Astrocyte (in vitro differentiated cells and primary cell): ENCODE measurements at regions not wholly inside any gene's neighbourhood (a gene's known extent, or its start where the extent isn't known, plus 50 kb on each side); places are given as distances from the start of the nearest gene placed in this dataset.

Experiments
- DNase-seq: peaks from one replicate; pipeline ENCODE4 v3.0.0-alpha.2; 2010; ENCODE audit warnings: low read depth
- FAIRE-seq: peaks from 2 replicates; lab custom pipeline; 2011; peaks lifted over from hg19 to GRCh38; lab: Jason Lieb, UNC
- H2AFZ ChIP-seq: 2 replicates; pipeline ENCODE4 v1.6.0; 2012; ENCODE audit warnings: low read depth, low read length, inconsistent platforms
- H3K27ac ChIP-seq: 2 replicates; pipeline ENCODE4 v1.5.1; 2011; ENCODE audit warnings: low read depth, low read length, inconsistent platforms
- H3K27me3 ChIP-seq: 2 replicates; pipeline ENCODE4 v1.6.0; 2011; ENCODE audit warnings: low read length, inconsistent platforms; ENCODE audit not compliant: insufficient read depth
- H3K36me3 ChIP-seq: 2 replicates; pipeline ENCODE4 v1.5.1; 2011; ENCODE audit warnings: low read length, inconsistent platforms; ENCODE audit not compliant: insufficient read depth
- H3K4me1 ChIP-seq: 2 replicates; pipeline ENCODE4 v1.5.1; 2011; ENCODE audit warnings: low read length, inconsistent platforms; ENCODE audit not compliant: insufficient read depth
- H3K4me2 ChIP-seq: 2 replicates; pipeline ENCODE4 v1.6.0; 2012; ENCODE audit warnings: low read length, inconsistent platforms
- H3K4me3 ChIP-seq: 2 replicates; pipeline ENCODE4 v1.5.1; 2011; ENCODE audit warnings: low read depth, mild to moderate bottlenecking, low read length, inconsistent platforms; ENCODE audit not compliant: insufficient read depth
- H3K79me2 ChIP-seq: 2 replicates; pipeline ENCODE4 v1.6.0; 2012; ENCODE audit warnings: mild to moderate bottlenecking, low read length, inconsistent platforms; ENCODE audit not compliant: insufficient read depth
- H3K9ac ChIP-seq: 2 replicates; pipeline ENCODE4 v1.6.0; 2012; ENCODE audit warnings: mild to moderate bottlenecking, low read length, inconsistent platforms
- H3K9me3 ChIP-seq: 2 replicates; pipeline ENCODE4 v1.5.1; 2012; ENCODE audit warnings: low read depth, mild to moderate bottlenecking, low read length, inconsistent platforms; ENCODE audit not compliant: insufficient read depth
- H4K20me1 ChIP-seq: 2 replicates; pipeline ENCODE4 v1.6.0; 2012; ENCODE audit warnings: low read length, inconsistent platforms; ENCODE audit not compliant: insufficient read depth
- H3K27ac Mint-ChIP-seq: one replicate; pipeline ENCODE4 v1.8.0; 2021; ENCODE audit warnings: mild to moderate bottlenecking, mixed read lengths; ENCODE audit not compliant: unreplicated experiment
- H3K27me3 Mint-ChIP-seq: one replicate; pipeline ENCODE4 v1.8.0; 2021; ENCODE audit warnings: low read depth, mixed read lengths; ENCODE audit not compliant: unreplicated experiment
- H3K36me3 Mint-ChIP-seq: one replicate; pipeline ENCODE4 v1.8.0; 2021; ENCODE audit warnings: low read depth, mixed read lengths; ENCODE audit not compliant: unreplicated experiment
- H3K4me1 Mint-ChIP-seq: one replicate; pipeline ENCODE4 v1.8.0; 2021; ENCODE audit warnings: low read depth, mixed read lengths; ENCODE audit not compliant: unreplicated experiment
- H3K4me3 Mint-ChIP-seq: one replicate; pipeline ENCODE4 v1.8.0; 2021; ENCODE audit warnings: mild to moderate bottlenecking, moderate library complexity, mixed read lengths; ENCODE audit not compliant: unreplicated experiment
- H3K9me3 Mint-ChIP-seq: one replicate; pipeline ENCODE4 v1.8.0; 2021; ENCODE audit warnings: mild to moderate bottlenecking, mixed read lengths; ENCODE audit not compliant: unreplicated experiment
- EZH2 ChIP-seq: IDR thresholded peaks from 2 replicates; pipeline ENCODE4 v1.6.1; 2012; ENCODE audit warnings: mild to moderate bottlenecking, low read length, inconsistent platforms; ENCODE audit not compliant: insufficient read depth
- TF ChIP-seq, protein P1 (sequence below): IDR thresholded peaks from 2 replicates; pipeline ENCODE4 v1.5.1; 2011; ENCODE audit warnings: low read depth, mild to moderate bottlenecking, inconsistent platforms, low read length, moderate library complexity; ENCODE audit not compliant: insufficient read depth

GRCh38 chr4:108331905-108332632, 163.3 kb upstream of the LEF1 start:
- no peaks in the 10 kb centered on the region for H3K9me3 ChIP-seq
- H3K79me2 ChIP-seq, result no peaks in the 10 kb centered on the region
- no peak overlapping the region for H3K9ac ChIP-seq
- H3K27me3 ChIP-seq, result no peaks in the 10 kb centered on the region
- no peak overlapping the region for H2AFZ ChIP-seq
- FAIRE-seq, result no peak
- no peaks in the 10 kb centered on the region for H3K36me3 ChIP-seq
- Mint-ChIP-seq H3K4me1 (peaks cover 33% of the 10 kb centered on the region), H3K36me3 (no peaks in the 10 kb centered on the region), H3K27ac (no peak overlapping the region), H3K4me3 (no peak overlapping the region), H3K27me3 (peaks cover 3% of the 10 kb centered on the region), H3K9me3 (no peaks in the 10 kb centered on the region)
- DNase-seq, result no peak
- TF ChIP-seq EZH2, result no peak
- TF ChIP-seq, protein P1, sequence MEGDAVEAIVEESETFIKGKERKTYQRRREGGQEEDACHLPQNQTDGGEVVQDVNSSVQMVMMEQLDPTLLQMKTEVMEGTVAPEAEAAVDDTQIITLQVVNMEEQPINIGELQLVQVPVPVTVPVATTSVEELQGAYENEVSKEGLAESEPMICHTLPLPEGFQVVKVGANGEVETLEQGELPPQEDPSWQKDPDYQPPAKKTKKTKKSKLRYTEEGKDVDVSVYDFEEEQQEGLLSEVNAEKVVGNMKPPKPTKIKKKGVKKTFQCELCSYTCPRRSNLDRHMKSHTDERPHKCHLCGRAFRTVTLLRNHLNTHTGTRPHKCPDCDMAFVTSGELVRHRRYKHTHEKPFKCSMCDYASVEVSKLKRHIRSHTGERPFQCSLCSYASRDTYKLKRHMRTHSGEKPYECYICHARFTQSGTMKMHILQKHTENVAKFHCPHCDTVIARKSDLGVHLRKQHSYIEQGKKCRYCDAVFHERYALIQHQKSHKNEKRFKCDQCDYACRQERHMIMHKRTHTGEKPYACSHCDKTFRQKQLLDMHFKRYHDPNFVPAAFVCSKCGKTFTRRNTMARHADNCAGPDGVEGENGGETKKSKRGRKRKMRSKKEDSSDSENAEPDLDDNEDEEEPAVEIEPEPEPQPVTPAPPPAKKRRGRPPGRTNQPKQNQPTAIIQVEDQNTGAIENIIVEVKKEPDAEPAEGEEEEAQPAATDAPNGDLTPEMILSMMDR, result no peak
- H3K4me1 ChIP-seq, result no peaks in the 10 kb centered on the region
- no peak overlapping the region for H3K4me2 ChIP-seq
- no peak overlapping the region for H3K27ac ChIP-seq
- H4K20me1 ChIP-seq, result no peaks in the 10 kb centered on the region
- no peak overlapping the region for H3K4me3 ChIP-seq

GRCh38 chr4:108328383-108328732, 159.6 kb upstream of the LEF1 start:
- Mint-ChIP-seq H3K27ac (no peak overlapping the region), H3K36me3 (no peaks in the 10 kb centered on the region), H3K4me3 (no peak overlapping the region), H3K27me3 (peaks cover 7% of the 10 kb centered on the region), H3K4me1 (peaks cover 10% of the 10 kb centered on the region), H3K9me3 (no peaks in the 10 kb centered on the region)
- Histone ChIP-seq H3K36me3 (no peaks in the 10 kb centered on the region), H4K20me1 (no peaks in the 10 kb centered on the region), H3K9ac (no peak overlapping the region), H2AFZ (no peak overlapping the region), H3K4me3 (no peak overlapping the region), H3K27me3 (peaks cover 5% of the 10 kb centered on the region), H3K27ac (no peak overlapping the region), H3K9me3 (no peaks in the 10 kb centered on the region), H3K4me1 (no peaks in the 10 kb centered on the region), H3K4me2 (no peak overlapping the region), H3K79me2 (no peaks in the 10 kb centered on the region)
- DNase-seq (no peak), FAIRE-seq (no peak)
- TF ChIP-seq EZH2, result no peak
- TF ChIP-seq, protein P1, result no peak

DNA sequence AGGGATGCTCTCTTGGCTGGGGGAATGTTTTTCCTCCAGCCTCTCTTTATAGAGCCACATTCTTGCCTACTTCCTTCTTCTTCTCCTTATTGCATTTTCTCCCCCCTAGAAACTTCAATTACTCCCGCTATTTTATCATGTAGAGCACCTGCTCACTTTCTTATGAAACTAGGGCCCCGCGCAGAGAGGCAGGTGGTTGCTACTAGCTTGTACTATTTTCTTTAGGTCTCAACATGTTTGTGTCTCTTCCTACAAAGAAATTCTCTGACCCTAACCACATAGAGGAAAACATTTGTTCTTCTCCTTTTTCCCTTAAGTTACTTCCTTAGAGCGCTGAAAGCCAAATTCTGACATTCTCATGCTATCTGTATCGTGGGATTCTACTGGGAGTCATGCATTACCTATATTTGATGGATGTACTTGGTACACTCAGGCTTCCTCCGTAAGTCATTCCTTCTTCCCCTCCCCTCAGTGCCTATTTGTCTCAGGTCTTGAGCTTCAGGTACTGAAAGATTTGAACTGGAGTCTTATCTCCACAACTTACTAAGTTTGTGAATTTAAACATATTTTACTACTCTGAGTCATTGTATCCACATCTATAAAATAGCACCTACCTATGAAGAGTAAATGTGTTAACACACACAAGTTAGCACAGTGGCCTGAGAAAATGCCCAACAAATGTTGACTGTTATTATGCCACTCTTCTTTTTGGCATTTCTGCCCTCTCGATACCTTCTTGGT, 159.1 kb upstream of the LEF1 start:
- Histone ChIP-seq H3K36me3 (no peaks in the 10 kb centered on the region), H3K79me2 (no peaks in the 10 kb centered on the region), H3K9ac (no peak overlapping the region), H3K27me3 (peaks cover 5% of the 10 kb centered on the region), H3K4me1 (no peaks in the 10 kb centered on the region), H3K4me2 (no peak overlapping the region), H3K4me3 (no peak overlapping the region), H3K9me3 (no peaks in the 10 kb centered on the region), H4K20me1 (no peaks in the 10 kb centered on the region), H3K27ac (no peak overlapping the region), H2AFZ (no peak overlapping the region)
- Mint-ChIP-seq H3K4me1 (peaks cover 7% of the 10 kb centered on the region), H3K9me3 (no peaks in the 10 kb centered on the region), H3K4me3 (no peak overlapping the region), H3K27me3 (peaks cover 7% of the 10 kb centered on the region), H3K36me3 (no peaks in the 10 kb centered on the region), H3K27ac (no peak overlapping the region)
- FAIRE-seq (no peak), DNase-seq (no peak)
- TF ChIP-seq, protein P1, result no peak
- no peak for TF ChIP-seq EZH2
